ENCODE measurements at regions not wholly inside any gene's neighbourhood (a gene's known extent, or its start where the extent isn't known, plus 50 kb on each side); places are given as distances from the start of the nearest gene placed in this dataset.

- no peak for TF ChIP-seq CTCF (IDR thresholded peaks at IDR 0.05; ENCODE audit: low read depth, low read length, missing control alignments)
- Histone ChIP-seq H3K27ac (no peak overlapping the region), H3K27me3 (replicated peaks) (no peaks in the 10 kb centered on the region), H3K36me3 (replicated peaks) (no peaks in the 10 kb centered on the region), H3K4me3 (ENCODE audit: low read depth, low read length) (no peak overlapping the region)
- in situ Hi-C loops (cut with HindIII; ENCODE audit: low pct_ligation_motif_present, low sequenced_read_pairs) = no loop called here
- DNase-seq = no peak
Measured at GRCh38 chr7:85407391-85407790, 220.5 kb upstream of the SEMA3D start.

- no peaks in the 10 kb centered on the region for H3K27me3 ChIP-seq (replicated peaks)
- H3K4me3 ChIP-seq (ENCODE audit: low read depth, low read length) = no peak overlapping the region
- DNase-seq = no peak
- in situ Hi-C loops (cut with HindIII; ENCODE audit: low pct_ligation_motif_present, low sequenced_read_pairs) = no loop called here
- TF ChIP-seq CTCF (IDR thresholded peaks at IDR 0.05; ENCODE audit: low read depth, low read length, missing control alignments) = no peak
- H3K27ac ChIP-seq = no peak overlapping the region
- no peaks in the 10 kb centered on the region for H3K36me3 ChIP-seq (replicated peaks)
Measured at GRCh38 chr7:85405016-85405902, 218.4 kb upstream of the SEMA3D start.

GRCh38 chr7:85396676-85397075, 209.8 kb upstream of the SEMA3D start:
- Histone ChIP-seq H3K36me3 (replicated peaks) (no peaks in the 10 kb centered on the region), H3K4me3 (ENCODE audit: low read depth, low read length) (no peak overlapping the region), H3K27ac (no peak overlapping the region), H3K27me3 (replicated peaks) (no peaks in the 10 kb centered on the region)
- in situ Hi-C loops (cut with HindIII; ENCODE audit: low pct_ligation_motif_present, low sequenced_read_pairs) = no loop called here
- no peak for DNase-seq
- TF ChIP-seq CTCF (IDR thresholded peaks at IDR 0.05; ENCODE audit: low read depth, low read length, missing control alignments) = no peak

- no peak for TF ChIP-seq CTCF (IDR thresholded peaks at IDR 0.05; ENCODE audit: low read depth, low read length, missing control alignments)
- in situ Hi-C loops (cut with HindIII; ENCODE audit: low pct_ligation_motif_present, low sequenced_read_pairs) = no loop called here
- DNase-seq = no peak
- no peak overlapping the region for H3K27ac ChIP-seq
- H3K27me3 ChIP-seq (replicated peaks) = no peaks in the 10 kb centered on the region
- H3K36me3 ChIP-seq (replicated peaks) = no peaks in the 10 kb centered on the region
- H3K4me3 ChIP-seq (ENCODE audit: low read depth, low read length) = no peak overlapping the region
Measured at GRCh38 chr7:85392789-85393188, 205.9 kb upstream of the SEMA3D start.

- Histone ChIP-seq H3K4me3 (ENCODE audit: low read depth, low read length) (no peak overlapping the region), H3K27ac (no peak overlapping the region), H3K36me3 (replicated peaks) (no peaks in the 10 kb centered on the region), H3K27me3 (replicated peaks) (no peaks in the 10 kb centered on the region)
- in situ Hi-C loops (cut with HindIII; ENCODE audit: low pct_ligation_motif_present, low sequenced_read_pairs) = no loop called here
- TF ChIP-seq CTCF (IDR thresholded peaks at IDR 0.05; ENCODE audit: low read depth, low read length, missing control alignments) = no peak
- DNase-seq = no peak
Measured at GRCh38 chr7:85392326-85392725, 205.5 kb upstream of the SEMA3D start.

GRCh38 chr7:85386460-85386859, 199.6 kb upstream of the SEMA3D start:
- DNase-seq = no peak
- Histone ChIP-seq H3K27me3 (replicated peaks) (no peaks in the 10 kb centered on the region), H3K4me3 (ENCODE audit: low read depth, low read length) (no peak overlapping the region), H3K27ac (no peak overlapping the region), H3K36me3 (replicated peaks) (no peaks in the 10 kb centered on the region)
- no peak for TF ChIP-seq CTCF (IDR thresholded peaks at IDR 0.05; ENCODE audit: low read depth, low read length, missing control alignments)
- in situ Hi-C loops (cut with HindIII; ENCODE audit: low pct_ligation_motif_present, low sequenced_read_pairs) = no loop called here
